ENCODE measurements at regions not wholly inside any gene's neighbourhood (a gene's known extent, or its start where the extent isn't known, plus 50 kb on each side); places are given as distances from the start of the nearest gene placed in this dataset.

- no peak overlapping the region for H2BK5ac ChIP-seq (ENCODE audit: low read depth, low read length, poor library complexity)
- no peaks in the 10 kb centered on the region for H3K9me3 ChIP-seq (ENCODE audit: insufficient read depth, low read depth, low read length)
- no peak overlapping the region for H3K9ac ChIP-seq (ENCODE audit: low read length)
- no peak overlapping the region for H3K4me3 ChIP-seq (ENCODE audit: low read depth, low read length)
- H3K27me3 ChIP-seq (ENCODE audit: insufficient read depth, low read length): no peaks in the 10 kb centered on the region
- DNase-seq: no peak
- no peak overlapping the region for H3K14ac ChIP-seq (ENCODE audit: low read length)
- H3K27ac ChIP-seq (ENCODE audit: low read depth, low read length): no peak overlapping the region
- no peaks in the 10 kb centered on the region for H3K79me2 ChIP-seq (ENCODE audit: control insufficient read depth, insufficient read depth, low read length, poor library complexity)
- no peaks in the 10 kb centered on the region for H3K79me1 ChIP-seq (ENCODE audit: low read length)
- H3K18ac ChIP-seq (ENCODE audit: low read length): no peak overlapping the region
- H2BK12ac ChIP-seq (ENCODE audit: low read length): no peak overlapping the region
- H2BK120ac ChIP-seq (ENCODE audit: insufficient read depth, low read length, poor library complexity): no peak overlapping the region
- H2AFZ ChIP-seq (ENCODE audit: insufficient read depth, low read length, poor library complexity): no peak overlapping the region
- H2AK5ac ChIP-seq (ENCODE audit: low read length): no peak overlapping the region
- H3K23ac ChIP-seq (ENCODE audit: low read length): no peak overlapping the region
- H3K4me1 ChIP-seq (ENCODE audit: control insufficient read depth in 1 of 2, insufficient read depth in 2 of 2, low read length in 2 of 2): no peaks in the 10 kb centered on the region
- no peak overlapping the region for H3K4ac ChIP-seq (ENCODE audit: low read depth, low read length)
- no peak overlapping the region for H4K8ac ChIP-seq (ENCODE audit: low read depth, low read length)
- H4K12ac ChIP-seq (ENCODE audit: low read depth, low read length): no peak overlapping the region
- no peaks in the 10 kb centered on the region for H3K36me3 ChIP-seq (ENCODE audit: control insufficient read depth in 1 of 2, insufficient read depth in 2 of 2, low read length in 2 of 2)
- no peak overlapping the region for H4K91ac ChIP-seq (ENCODE audit: low read depth, low read length)
- H3K4me2 ChIP-seq (ENCODE audit: low read length): no peak overlapping the region
Observed at GRCh38 chr14:43172899-43173548, 1334.1 kb downstream of the FSCB start.

GRCh38 chr14:43169722-43170121 lies 1337.4 kb downstream of the FSCB start:
- DNase-seq: no peak
- WGBS (ENCODE audit: extremely low coverage, insufficient coverage, insufficient read length): no CpG with 5 or more reads among the region's 2 CpGs
- Histone ChIP-seq H3K79me1 (ENCODE audit: low read length) (no peaks in the 10 kb centered on the region), H3K36me3 (ENCODE audit: control insufficient read depth in 1 of 2, insufficient read depth in 2 of 2, low read length in 2 of 2) (no peaks in the 10 kb centered on the region), H4K8ac (ENCODE audit: low read depth, low read length) (no peak overlapping the region), H2AFZ (ENCODE audit: insufficient read depth, low read length, poor library complexity) (no peak overlapping the region), H2BK120ac (ENCODE audit: insufficient read depth, low read length, poor library complexity) (no peak overlapping the region), H3K4me3 (ENCODE audit: low read depth, low read length) (no peak overlapping the region), H3K4ac (ENCODE audit: low read depth, low read length) (no peak overlapping the region), H3K9ac (ENCODE audit: low read length) (no peak overlapping the region), H2AK5ac (ENCODE audit: low read length) (no peak overlapping the region), H3K79me2 (ENCODE audit: control insufficient read depth, insufficient read depth, low read length, poor library complexity) (no peaks in the 10 kb centered on the region), H2BK5ac (ENCODE audit: low read depth, low read length, poor library complexity) (no peak overlapping the region), H2BK12ac (ENCODE audit: low read length) (no peak overlapping the region), H3K9me3 (ENCODE audit: insufficient read depth, low read depth, low read length) (no peaks in the 10 kb centered on the region), H4K91ac (ENCODE audit: low read depth, low read length) (no peak overlapping the region), H3K4me1 (ENCODE audit: control insufficient read depth in 1 of 2, insufficient read depth in 2 of 2, low read length in 2 of 2) (no peaks in the 10 kb centered on the region), H3K27ac (ENCODE audit: low read depth, low read length) (no peak overlapping the region), H4K12ac (ENCODE audit: low read depth, low read length) (no peak overlapping the region), H3K14ac (ENCODE audit: low read length) (no peak overlapping the region), H3K27me3 (ENCODE audit: insufficient read depth, low read length) (no peaks in the 10 kb centered on the region), H3K4me2 (ENCODE audit: low read length) (no peak overlapping the region), H3K18ac (ENCODE audit: low read length) (no peak overlapping the region), H3K23ac (ENCODE audit: low read length) (no peak overlapping the region)

- WGBS (ENCODE audit: extremely low coverage, insufficient coverage, insufficient read length): no CpG with 5 or more reads among the region's 1 CpG
- no peaks in the 10 kb centered on the region for H3K27me3 ChIP-seq (ENCODE audit: insufficient read depth, low read length)
- H2BK5ac ChIP-seq (ENCODE audit: low read depth, low read length, poor library complexity): no peak overlapping the region
- no peak overlapping the region for H3K23ac ChIP-seq (ENCODE audit: low read length)
- no peak overlapping the region for H4K91ac ChIP-seq (ENCODE audit: low read depth, low read length)
- no peak overlapping the region for H3K4me3 ChIP-seq (ENCODE audit: low read depth, low read length)
- H3K79me2 ChIP-seq (ENCODE audit: control insufficient read depth, insufficient read depth, low read length, poor library complexity): no peaks in the 10 kb centered on the region
- H3K9me3 ChIP-seq (ENCODE audit: insufficient read depth, low read depth, low read length): no peaks in the 10 kb centered on the region
- no peak overlapping the region for H2BK120ac ChIP-seq (ENCODE audit: insufficient read depth, low read length, poor library complexity)
- no peak overlapping the region for H4K8ac ChIP-seq (ENCODE audit: low read depth, low read length)
- H2BK12ac ChIP-seq (ENCODE audit: low read length): no peak overlapping the region
- H2AFZ ChIP-seq (ENCODE audit: insufficient read depth, low read length, poor library complexity): no peak overlapping the region
- no peak overlapping the region for H3K27ac ChIP-seq (ENCODE audit: low read depth, low read length)
- H3K4me1 ChIP-seq (ENCODE audit: control insufficient read depth in 1 of 2, insufficient read depth in 2 of 2, low read length in 2 of 2): no peaks in the 10 kb centered on the region
- H3K79me1 ChIP-seq (ENCODE audit: low read length): no peaks in the 10 kb centered on the region
- no peak for DNase-seq
- no peak overlapping the region for H3K4ac ChIP-seq (ENCODE audit: low read depth, low read length)
- no peak overlapping the region for H3K4me2 ChIP-seq (ENCODE audit: low read length)
- no peak overlapping the region for H2AK5ac ChIP-seq (ENCODE audit: low read length)
- H3K36me3 ChIP-seq (ENCODE audit: control insufficient read depth in 1 of 2, insufficient read depth in 2 of 2, low read length in 2 of 2): no peaks in the 10 kb centered on the region
- H3K18ac ChIP-seq (ENCODE audit: low read length): no peak overlapping the region
- H4K12ac ChIP-seq (ENCODE audit: low read depth, low read length): no peak overlapping the region
- H3K9ac ChIP-seq (ENCODE audit: low read length): no peak overlapping the region
- H3K14ac ChIP-seq (ENCODE audit: low read length): no peak overlapping the region
Observed at GRCh38 chr14:43168371-43168925, 1338.6 kb downstream of the FSCB start.

- Histone ChIP-seq H2AK5ac (ENCODE audit: low read length) (no peak overlapping the region), H2BK120ac (ENCODE audit: insufficient read depth, low read length, poor library complexity) (no peak overlapping the region), H4K8ac (ENCODE audit: low read depth, low read length) (no peak overlapping the region), H4K12ac (ENCODE audit: low read depth, low read length) (no peak overlapping the region), H2AFZ (ENCODE audit: insufficient read depth, low read length, poor library complexity) (no peak overlapping the region), H3K27ac (ENCODE audit: low read depth, low read length) (no peak overlapping the region), H3K4me3 (ENCODE audit: low read depth, low read length) (no peak overlapping the region), H3K9me3 (ENCODE audit: insufficient read depth, low read depth, low read length) (no peaks in the 10 kb centered on the region), H4K91ac (ENCODE audit: low read depth, low read length) (no peak overlapping the region), H3K4me1 (ENCODE audit: control insufficient read depth in 1 of 2, insufficient read depth in 2 of 2, low read length in 2 of 2) (no peaks in the 10 kb centered on the region), H3K4ac (ENCODE audit: low read depth, low read length) (no peak overlapping the region), H3K36me3 (ENCODE audit: control insufficient read depth in 1 of 2, insufficient read depth in 2 of 2, low read length in 2 of 2) (no peaks in the 10 kb centered on the region), H3K27me3 (ENCODE audit: insufficient read depth, low read length) (no peaks in the 10 kb centered on the region), H3K79me1 (ENCODE audit: low read length) (no peaks in the 10 kb centered on the region), H2BK12ac (ENCODE audit: low read length) (no peak overlapping the region), H3K79me2 (ENCODE audit: control insufficient read depth, insufficient read depth, low read length, poor library complexity) (no peaks in the 10 kb centered on the region), H3K4me2 (ENCODE audit: low read length) (no peak overlapping the region), H3K18ac (ENCODE audit: low read length) (no peak overlapping the region), H3K9ac (ENCODE audit: low read length) (no peak overlapping the region), H2BK5ac (ENCODE audit: low read depth, low read length, poor library complexity) (no peak overlapping the region), H3K23ac (ENCODE audit: low read length) (no peak overlapping the region), H3K14ac (ENCODE audit: low read length) (no peak overlapping the region)
- WGBS (ENCODE audit: extremely low coverage, insufficient coverage, insufficient read length): no CpG with 5 or more reads among the region's 2 CpGs
- no peak for DNase-seq
Observed at GRCh38 chr14:43166163-43166562, 1340.9 kb downstream of the FSCB start.
